IPS-18a (cell line): ENCODE measurements at regions not wholly inside any gene's neighbourhood (a gene's known extent, or its start where the extent isn't known, plus 50 kb on each side); places are given as distances from the start of the nearest gene placed in this dataset.

ENCODE experiments used
- H3K27ac ChIP-seq: one replicate; pipeline ENCODE4 v1.5.1; 2013; ENCODE audit warnings: low read length
- H3K27me3 ChIP-seq: one replicate; pipeline ENCODE4 v1.6.1; 2013; ENCODE audit warnings: mild to moderate bottlenecking, low read length; ENCODE audit not compliant: control insufficient read depth, insufficient read depth
- H3K36me3 ChIP-seq: one replicate; pipeline ENCODE4 v1.6.1; 2013; ENCODE audit warnings: low read depth, low read length; ENCODE audit not compliant: control insufficient read depth
- H3K4me1 ChIP-seq: one replicate; pipeline ENCODE4 v1.6.1; 2013; ENCODE audit warnings: low read depth, low read length; ENCODE audit not compliant: control insufficient read depth
- H3K4me3 ChIP-seq: one replicate; pipeline ENCODE4 v1.5.1; 2013; ENCODE audit warnings: low read length
- H3K9ac ChIP-seq: one replicate; pipeline ENCODE4 v1.6.1; 2013; ENCODE audit warnings: mild to moderate bottlenecking, low read length, moderate library complexity
- H3K9me3 ChIP-seq: one replicate; pipeline ENCODE4 v1.6.1; 2013; ENCODE audit warnings: low read depth, low read length; ENCODE audit not compliant: control insufficient read depth

GRCh38 chr21:34008618-34009017 lies 64.8 kb upstream of the MRPS6 start:
- H3K4me3 ChIP-seq = no peak overlapping the region
- H3K27me3 ChIP-seq = no peaks in the 10 kb centered on the region
- no peaks in the 10 kb centered on the region for H3K9me3 ChIP-seq
- H3K4me1 ChIP-seq = no peaks in the 10 kb centered on the region
- no peaks in the 10 kb centered on the region for H3K36me3 ChIP-seq
- no peak overlapping the region for H3K9ac ChIP-seq
- no peak overlapping the region for H3K27ac ChIP-seq

GRCh38 chr21:34006611-34007168 lies 66.7 kb upstream of the MRPS6 start:
- no peaks in the 10 kb centered on the region for H3K4me1 ChIP-seq
- no peak overlapping the region for H3K4me3 ChIP-seq
- no peaks in the 10 kb centered on the region for H3K9me3 ChIP-seq
- H3K36me3 ChIP-seq = no peaks in the 10 kb centered on the region
- no peaks in the 10 kb centered on the region for H3K27me3 ChIP-seq
- H3K9ac ChIP-seq = no peak overlapping the region
- H3K27ac ChIP-seq = no peak overlapping the region

DNA sequence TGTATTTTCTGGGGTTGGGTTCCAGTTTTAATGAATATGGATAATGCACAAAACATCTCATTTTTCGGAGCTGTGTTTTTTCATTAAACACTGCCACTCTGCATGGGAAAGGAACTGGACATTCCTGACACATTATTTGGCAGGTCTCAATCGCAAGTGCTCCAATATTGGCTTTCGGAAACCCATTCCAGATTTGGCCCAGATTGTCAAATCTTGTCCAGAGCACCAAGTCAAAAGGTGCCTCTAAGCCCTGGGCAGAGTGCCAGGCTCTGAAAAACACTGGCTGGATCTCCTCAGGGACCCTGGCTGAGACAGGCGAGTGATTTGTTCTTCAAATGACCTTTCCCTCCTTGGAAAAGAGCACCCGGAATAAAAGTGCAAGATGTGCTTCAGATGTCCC lies 68.4 kb upstream of the MRPS6 start:
- no peak overlapping the region for H3K9ac ChIP-seq
- no peaks in the 10 kb centered on the region for H3K4me1 ChIP-seq
- no peak overlapping the region for H3K27ac ChIP-seq
- H3K9me3 ChIP-seq = no peaks in the 10 kb centered on the region
- H3K4me3 ChIP-seq = no peak overlapping the region
- no peaks in the 10 kb centered on the region for H3K36me3 ChIP-seq
- H3K27me3 ChIP-seq = no peaks in the 10 kb centered on the region

DNA sequence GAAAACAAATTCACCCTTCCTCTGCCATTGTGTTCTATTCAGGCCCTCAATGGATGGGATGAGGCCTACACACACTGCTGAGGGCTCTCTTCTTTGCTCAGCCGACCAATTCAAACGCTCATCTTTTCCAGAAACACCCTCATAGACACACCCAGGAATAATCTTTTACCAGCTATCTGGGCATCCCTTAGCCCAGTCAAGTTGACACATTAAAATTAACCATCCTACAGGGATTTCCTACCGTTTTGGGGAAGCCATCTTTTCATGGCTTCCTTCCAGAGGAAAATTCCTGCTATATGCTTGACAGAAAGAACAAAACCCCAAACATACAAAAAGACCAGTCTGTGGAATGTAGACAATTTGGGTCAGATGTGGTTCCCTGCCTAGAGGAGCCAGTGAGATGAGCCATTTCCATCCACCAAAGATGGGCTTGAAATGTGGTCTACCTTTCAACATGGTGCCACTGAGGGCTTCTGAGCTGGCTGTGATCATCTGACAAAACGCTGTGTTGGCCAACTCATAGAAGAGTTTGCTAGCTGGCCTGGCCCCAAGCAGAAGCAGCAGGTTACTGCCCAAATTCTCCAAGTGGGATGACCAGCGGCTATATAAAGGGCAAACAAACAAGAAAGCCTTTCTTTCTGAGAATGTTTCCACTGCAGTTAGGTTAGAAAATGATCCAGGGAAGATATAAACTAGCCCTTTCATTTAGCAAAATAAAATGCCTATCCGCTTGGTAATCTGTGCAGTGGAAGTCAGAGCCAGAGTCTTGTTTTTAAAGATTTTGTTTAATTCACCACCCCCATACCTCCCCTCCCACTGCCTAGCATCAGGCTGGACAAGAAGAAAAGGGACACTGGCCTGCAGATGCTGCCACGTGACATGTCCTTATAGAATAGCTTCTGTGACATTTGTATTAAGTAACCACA lies 69.1 kb upstream of the MRPS6 start:
- Histone ChIP-seq H3K4me1 (no peaks in the 10 kb centered on the region), H3K27me3 (no peaks in the 10 kb centered on the region), H3K9me3 (no peaks in the 10 kb centered on the region), H3K9ac (no peak overlapping the region), H3K27ac (no peak overlapping the region), H3K4me3 (no peak overlapping the region), H3K36me3 (no peaks in the 10 kb centered on the region)

DNA sequence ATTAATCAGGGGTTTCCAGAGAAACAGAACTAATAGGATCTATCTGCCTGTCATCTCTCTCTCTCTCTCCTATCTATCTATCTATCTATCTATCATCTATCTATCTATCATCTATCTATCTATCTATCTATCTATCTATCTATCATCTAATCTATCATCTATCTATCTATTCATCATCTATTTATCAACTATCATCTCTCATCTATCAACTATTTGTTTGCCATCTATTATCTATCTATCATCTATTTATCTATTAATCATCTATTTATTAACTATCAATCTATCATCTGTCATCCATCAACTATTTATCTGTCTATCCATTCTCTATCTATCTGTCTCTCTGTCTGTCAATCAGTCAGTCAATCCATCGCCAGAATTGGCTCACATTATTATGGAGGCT lies 70.0 kb upstream of the MRPS6 start:
- Histone ChIP-seq H3K27me3 (no peaks in the 10 kb centered on the region), H3K9me3 (no peaks in the 10 kb centered on the region), H3K4me3 (no peak overlapping the region), H3K9ac (no peak overlapping the region), H3K36me3 (no peaks in the 10 kb centered on the region), H3K27ac (no peak overlapping the region), H3K4me1 (no peaks in the 10 kb centered on the region)

GRCh38 chr21:34000375-34000774 lies 73.0 kb upstream of the MRPS6 start:
- no peaks in the 10 kb centered on the region for H3K27me3 ChIP-seq
- no peak overlapping the region for H3K9ac ChIP-seq

GRCh38 chr21:33998809-33999208 lies 74.6 kb upstream of the MRPS6 start:
- Histone ChIP-seq H3K36me3 (no peaks in the 10 kb centered on the region), H3K9ac (no peak overlapping the region), H3K27me3 (no peaks in the 10 kb centered on the region), H3K9me3 (no peaks in the 10 kb centered on the region), H3K4me3 (no peak overlapping the region), H3K27ac (no peak overlapping the region), H3K4me1 (no peaks in the 10 kb centered on the region)

More at GRCh38 chr21:34000375-34000774, 73.0 kb upstream of the MRPS6 start:
- Histone ChIP-seq H3K27ac (no peak overlapping the region), H3K9me3 (no peaks in the 10 kb centered on the region), H3K36me3 (no peaks in the 10 kb centered on the region), H3K4me1 (no peaks in the 10 kb centered on the region), H3K4me3 (no peak overlapping the region)

GRCh38 chr21:33998402-33998801 lies 75.0 kb upstream of the MRPS6 start:
- Histone ChIP-seq H3K4me1 (no peaks in the 10 kb centered on the region), H3K4me3 (no peak overlapping the region), H3K9me3 (no peaks in the 10 kb centered on the region), H3K9ac (no peak overlapping the region), H3K27me3 (no peaks in the 10 kb centered on the region), H3K27ac (no peak overlapping the region), H3K36me3 (no peaks in the 10 kb centered on the region)

- H3K27me3 ChIP-seq = no peaks in the 10 kb centered on the region
- H3K4me3 ChIP-seq = no peak overlapping the region
- H3K27ac ChIP-seq = no peak overlapping the region
- no peaks in the 10 kb centered on the region for H3K36me3 ChIP-seq
- no peak overlapping the region for H3K9ac ChIP-seq
- H3K9me3 ChIP-seq = no peaks in the 10 kb centered on the region
- H3K4me1 ChIP-seq = no peaks in the 10 kb centered on the region
Measured at GRCh38 chr21:33997436-33997835, 75.9 kb upstream of the MRPS6 start.

DNA sequence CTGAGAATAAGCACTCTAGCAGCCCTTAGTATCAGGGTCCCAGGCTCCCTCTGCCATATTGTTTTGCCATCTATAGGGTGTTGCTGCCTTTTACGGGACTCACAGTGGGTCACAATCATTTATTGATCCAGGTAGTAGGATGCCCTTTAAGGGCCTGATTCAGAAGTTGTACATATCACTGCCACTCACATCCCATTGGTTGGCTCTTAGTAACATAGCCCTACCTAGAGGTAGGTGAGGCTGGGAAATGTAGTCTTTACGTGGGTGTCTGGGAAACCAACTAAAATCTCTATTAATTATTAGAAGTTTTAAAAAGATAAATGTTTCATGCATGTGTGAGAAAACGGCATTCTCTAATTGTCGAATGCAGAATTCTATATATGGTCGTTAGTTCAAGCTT lies 78.8 kb upstream of the ATP5PO start:
- Histone ChIP-seq H3K27ac (no peak overlapping the region), H3K4me3 (no peak overlapping the region), H3K4me1 (peaks cover 12% of the 10 kb centered on the region), H3K9ac (no peak overlapping the region), H3K9me3 (no peaks in the 10 kb centered on the region), H3K27me3 (no peaks in the 10 kb centered on the region), H3K36me3 (no peaks in the 10 kb centered on the region)

DNA sequence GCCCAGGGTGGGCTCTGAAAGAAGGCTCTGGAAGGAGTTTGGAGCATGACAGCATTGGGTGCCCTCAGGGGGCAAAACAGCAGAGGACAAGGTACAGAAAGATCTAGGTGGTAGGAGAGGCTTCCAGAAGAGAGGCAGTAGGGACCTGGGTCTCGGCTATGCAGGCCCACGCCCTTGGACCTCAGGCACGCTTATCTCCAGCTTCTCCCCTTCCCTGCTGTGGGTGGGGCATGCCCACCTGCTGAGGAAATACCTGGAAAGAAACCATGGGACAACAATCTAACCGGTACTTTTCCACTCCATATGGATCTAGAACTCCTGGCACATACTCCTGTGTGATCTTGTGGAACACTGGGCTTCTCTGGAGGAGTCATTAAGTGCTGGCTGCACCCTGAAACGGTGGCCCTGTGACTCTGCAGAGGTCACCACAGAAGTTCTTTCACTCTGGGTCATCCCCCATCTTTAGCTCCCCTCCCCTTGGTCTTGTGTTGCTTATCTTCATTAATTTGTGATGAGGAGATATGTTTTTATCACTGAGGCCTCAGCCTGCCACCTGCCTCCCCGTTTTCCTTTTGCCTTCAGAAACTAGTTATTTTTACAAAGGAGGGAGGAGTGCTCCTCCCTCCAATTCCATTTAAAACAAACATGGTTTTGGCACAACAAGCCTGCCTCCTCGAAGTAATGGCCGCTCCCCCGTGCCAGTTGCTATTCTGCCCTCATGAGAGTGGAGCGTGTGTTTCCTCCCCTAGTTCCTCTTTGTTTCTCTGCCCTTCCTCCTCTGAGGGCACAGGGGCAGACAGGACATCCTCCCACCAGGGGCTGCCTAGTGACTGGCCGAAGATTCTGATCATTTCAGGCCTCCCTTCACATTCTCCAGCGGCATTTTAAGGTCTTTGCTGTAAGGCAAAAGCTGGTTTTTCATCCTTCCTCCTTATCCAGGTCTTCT lies 78.0 kb upstream of the ATP5PO start:
- Histone ChIP-seq H3K27me3 (no peaks in the 10 kb centered on the region), H3K27ac (no peak overlapping the region), H3K4me1 (peaks cover 12% of the 10 kb centered on the region), H3K9me3 (no peaks in the 10 kb centered on the region), H3K4me3 (no peak overlapping the region), H3K36me3 (no peaks in the 10 kb centered on the region), H3K9ac (no peak overlapping the region)
